K562 (cell line): ENCODE measurements at regions not wholly inside any gene's neighbourhood (a gene's known extent, or its start where the extent isn't known, plus 50 kb on each side); places are given as distances from the start of the nearest gene placed in this dataset.

Source experiments
- ATAC-seq: fragments of 200-7000 bp; cut with Tn5 transposase; 3 replicates; pipeline ENCODE4 v1.9.1; 2020; ENCODE audit warnings: moderate library complexity
- BruUV-seq: library from RNA; stranded (reverse); fragments of 400-500 nt; replicated peaks from 2 replicates; lab custom pipeline; 2021; lab: Mats Ljungman, UMichigan
- CTCF ChIA-PET: fragments of 300-600 bp; formaldehyde crosslinking; extraction: SDS; loops from one replicate; lab custom pipeline; 2021; ENCODE audit warnings: low intra/inter-chr PET ratio; lab: Yijun Ruan, JAX
- POLR2A ChIA-PET: fragments of 300-600, 350-650 bp; sonication (Branson Sonifier 250); formaldehyde crosslinking; extraction: SDS; loops from one replicate; lab custom pipeline; 2021; ENCODE audit warnings: antibody characterized with exemption, inconsistent platforms; lab: Yijun Ruan, JAX
- DNase-seq, 4 experiments: peaks; one replicate each; pipeline versions ENCODE4 v3.0.0 to v3.0.0-alpha.2; 2011 to 2018; ENCODE audit warnings: low spot score in 3 of 4, mixed read lengths in 3 of 4; ENCODE audit errors: extremely low read depth in 1 of 4
- FAIRE-seq: peaks from 2 replicates; lab custom pipeline; 2011; peaks lifted over from hg19 to GRCh38; lab: Jason Lieb, UNC
- H2AFZ ChIP-seq: 2 replicates; pipeline ENCODE4 v1.6.0; 2011; ENCODE audit warnings: low read depth, low read length, control low read depth, inconsistent platforms
- H3K27ac ChIP-seq: fragments of 200-600 bp; 3 replicates; pipeline ENCODE4 v1.8.0; 2011; ENCODE audit warnings: low read depth, mild to moderate bottlenecking, control low read depth, inconsistent platforms, low read length, moderate library complexity, mixed read lengths; ENCODE audit errors: extremely low read depth
- H3K27me3 ChIP-seq, 2 experiments: fragments of 300-600 bp in 1 of 2; 2 replicates in 1 of 2; 3 replicates in 1 of 2; pipeline versions ENCODE4 v1.6.0 to v1.8.0; 2011; ENCODE audit warnings: inconsistent platforms in 2 of 2, low read length in 2 of 2, mild to moderate bottlenecking in 1 of 2, mixed read lengths in 1 of 2, moderate library complexity in 1 of 2; ENCODE audit not compliant: control insufficient read depth in 2 of 2, insufficient read depth in 2 of 2
- H3K36me3 ChIP-seq: fragments of 300-600 bp; 3 replicates; pipeline ENCODE4 v1.8.0; 2011; ENCODE audit warnings: mild to moderate bottlenecking, low read length, inconsistent platforms; ENCODE audit not compliant: control insufficient read depth, insufficient read depth
- H3K4me1 ChIP-seq, 2 experiments: fragments of 200-600 bp in 1 of 2; replicated peaks in 1 of 2; 2 replicates in 1 of 2; 3 replicates in 1 of 2; pipeline versions ENCODE4 v1.5.1 to v1.8.0; 2011; ENCODE audit warnings: inconsistent platforms in 2 of 2, low read length in 2 of 2, mild to moderate bottlenecking in 1 of 2, mixed read lengths in 1 of 2, moderate library complexity in 1 of 2; ENCODE audit not compliant: control insufficient read depth in 2 of 2, insufficient read depth in 2 of 2
- H3K4me2 ChIP-seq: 2 replicates; pipeline ENCODE4 v1.6.1; 2011; ENCODE audit warnings: low read length, control low read depth, inconsistent platforms, mixed read lengths; ENCODE audit not compliant: insufficient read depth
- H3K4me3 ChIP-seq: fragments of 200-600 bp; sonication (generic), shearing (Covaris generic); 2 replicates; pipeline ENCODE4 v1.5.1; 2016; ENCODE audit warnings: control low read depth, inconsistent platforms
- H3K79me2 ChIP-seq: fragments of 200-600 bp; 3 replicates; pipeline ENCODE4 v1.8.0; 2011; ENCODE audit warnings: low read length, inconsistent platforms; ENCODE audit not compliant: control insufficient read depth, insufficient read depth
- H3K9ac ChIP-seq, 2 experiments: 2 replicates each; pipeline versions ENCODE4 v1.6.0 to v1.6.1; 2011; ENCODE audit warnings: low read depth in 2 of 2, low read length in 2 of 2, control low read depth in 1 of 2, inconsistent platforms in 1 of 2, mild to moderate bottlenecking in 1 of 2, mixed read lengths in 1 of 2; ENCODE audit not compliant: insufficient read depth in 1 of 2
- H3K9me1 ChIP-seq: one replicate; pipeline ENCODE4 v1.6.0; 2011; ENCODE audit warnings: inconsistent platforms, mild to moderate bottlenecking, low read length, moderate library complexity; ENCODE audit not compliant: control insufficient read depth, insufficient read depth
- H3K9me3 ChIP-seq: replicated peaks from 2 replicates; pipeline ENCODE4 v1.5.1; 2011; ENCODE audit warnings: low read depth, low read length, inconsistent platforms; ENCODE audit not compliant: control insufficient read depth, insufficient read depth
- H4K20me1 ChIP-seq: replicated peaks from 2 replicates; pipeline ENCODE4 v1.6.1; 2011; ENCODE audit warnings: low read length, inconsistent platforms, mixed read lengths; ENCODE audit not compliant: control insufficient read depth, insufficient read depth
- BDP1 ChIP-seq: IDR thresholded peaks from 3 replicates; pipeline ENCODE4 v1.6.1; 2011; ENCODE audit not compliant: insufficient read length, insufficient read depth
- DACH1 ChIP-seq: fragments of 450-650 bp; IDR thresholded peaks from 2 replicates; pipeline ENCODE4 v1.6.1; 2018; ENCODE audit not compliant: partially characterized antibody
- GMEB1 ChIP-seq: fragments of 250-450 bp; sonication (Bioruptor Pico); IDR thresholded peaks from 2 replicates; pipeline ENCODE4 v1.4.0; 2020; ENCODE audit warnings: mild to moderate bottlenecking
- NEUROD1 ChIP-seq: fragments of 150-350 bp; IDR thresholded peaks from 2 replicates; pipeline ENCODE4 v1.6.1; 2014; ENCODE audit warnings: borderline replicate concordance, low read length, low read depth; ENCODE audit not compliant: partially characterized antibody
- NFXL1 ChIP-seq: fragments of 450-650 bp; formaldehyde crosslinking; IDR thresholded peaks from 2 replicates; pipeline ENCODE4 v1.4.0; 2021; ENCODE audit warnings: mild to moderate bottlenecking
- TCF15 ChIP-seq: fragments of 250-450 bp; sonication (Bioruptor Pico); IDR thresholded peaks from 2 replicates; pipeline ENCODE4 v1.8.0; 2022; ENCODE audit warnings: moderate library complexity, mild to moderate bottlenecking, inconsistent platforms
- TCF7L2 ChIP-seq: fragments of 150-350 bp; IDR thresholded peaks from 2 replicates; pipeline ENCODE4 v1.6.1; 2016; ENCODE audit warnings: low read depth, mild to moderate bottlenecking, low read length, moderate library complexity
- XRCC4 ChIP-seq: IDR thresholded peaks from one replicate; pipeline ENCODE4 v1.6.1; 2011; ENCODE audit not compliant: insufficient read depth, insufficient read length; ENCODE audit errors: extremely low read depth
- ZKSCAN1 ChIP-seq: fragments of 150-350 bp; IDR thresholded peaks from 2 replicates; pipeline ENCODE4 v1.6.1; 2016; ENCODE audit warnings: low read depth, low read length
- ZNF644 ChIP-seq: fragments of 200-800 bp; sonication (Bioruptor generic); IDR thresholded peaks from 2 replicates; pipeline ENCODE4 v1.6.1; 2016; ENCODE audit warnings: low read depth, missing genetic modification characterization, missing compliant biosample characterization
- ZNF77 ChIP-seq: fragments of 250-450 bp; sonication (Bioruptor Pico); IDR thresholded peaks from 2 replicates; pipeline ENCODE4 v1.5.0; 2020
- ZZZ3 ChIP-seq: fragments of 450-650 bp; IDR thresholded peaks from 2 replicates; pipeline ENCODE4 v1.6.1; 2016; ENCODE audit warnings: antibody characterized with exemption, mild to moderate bottlenecking, moderate library complexity
- WGBS: fragments of 100-300 bp; shearing (Covaris generic); methylation state at CpG from one replicate; pipeline ENCODE4 v1.1.6; 2016; ENCODE audit warnings: low coverage, mixed read lengths; ENCODE audit not compliant: insufficient coverage; ENCODE audit errors: missing lambda C conversion rate; 5-methylcytosine and 5-hydroxymethylcytosine counted together
- in situ Hi-C: fragments of 300-500 bp; cut with MboI; formaldehyde crosslinking; loops from 4 replicates; pipeline ENCODE4 v1.15.0; 2018; ENCODE audit warnings: inconsistent platforms, mixed read lengths
- intact Hi-C: fragments of 100-400 bp; cut with micrococcal nuclease; formaldehyde crosslinking; loops from 2 replicates; pipeline ENCODE4 v1.14.2; 2022
- TF ChIP-seq, protein P1 (sequence below): fragments of 250-450 bp; sonication (Bioruptor Pico); IDR thresholded peaks from 2 replicates; pipeline ENCODE4 v1.9.0; 2021; ENCODE audit warnings: mild to moderate bottlenecking
- TF ChIP-seq, protein P2 (sequence below): sonication (generic); formaldehyde crosslinking; IDR thresholded peaks from 2 replicates; pipeline ENCODE4 v1.8.0; 2022; ENCODE audit warnings: mild to moderate bottlenecking, missing genetic modification reagents

GRCh38 chr13:106331116-106331515, 204.3 kb downstream of the EFNB2 start:
- WGBS = 0% methylated on average over 4 of the region's 4 CpGs

More at GRCh38 chr13:106331116-106331515, 204.3 kb downstream of the EFNB2 start:
- TF ChIP-seq GMEB1 (CRISPR knock-in tag) (no peak), XRCC4 (no peak), DACH1 (no peak), NFXL1 (CRISPR knock-in tag) (no peak), TCF15 (CRISPR knock-in tag) (no peak), ZNF644 (tag) (no peak), BDP1 (no peak), NEUROD1 (no peak), ZKSCAN1 (no peak), ZNF77 (CRISPR knock-in tag) (no peak), ZZZ3 (no peak), TCF7L2 (no peak)
- TF ChIP-seq, protein P1, sequence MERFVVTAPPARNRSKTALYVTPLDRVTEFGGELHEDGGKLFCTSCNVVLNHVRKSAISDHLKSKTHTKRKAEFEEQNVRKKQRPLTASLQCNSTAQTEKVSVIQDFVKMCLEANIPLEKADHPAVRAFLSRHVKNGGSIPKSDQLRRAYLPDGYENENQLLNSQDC (CRISPR knock-in tag) = no peak
- TF ChIP-seq, protein P2, sequence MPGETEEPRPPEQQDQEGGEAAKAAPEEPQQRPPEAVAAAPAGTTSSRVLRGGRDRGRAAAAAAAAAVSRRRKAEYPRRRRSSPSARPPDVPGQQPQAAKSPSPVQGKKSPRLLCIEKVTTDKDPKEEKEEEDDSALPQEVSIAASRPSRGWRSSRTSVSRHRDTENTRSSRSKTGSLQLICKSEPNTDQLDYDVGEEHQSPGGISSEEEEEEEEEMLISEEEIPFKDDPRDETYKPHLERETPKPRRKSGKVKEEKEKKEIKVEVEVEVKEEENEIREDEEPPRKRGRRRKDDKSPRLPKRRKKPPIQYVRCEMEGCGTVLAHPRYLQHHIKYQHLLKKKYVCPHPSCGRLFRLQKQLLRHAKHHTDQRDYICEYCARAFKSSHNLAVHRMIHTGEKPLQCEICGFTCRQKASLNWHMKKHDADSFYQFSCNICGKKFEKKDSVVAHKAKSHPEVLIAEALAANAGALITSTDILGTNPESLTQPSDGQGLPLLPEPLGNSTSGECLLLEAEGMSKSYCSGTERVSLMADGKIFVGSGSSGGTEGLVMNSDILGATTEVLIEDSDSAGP (CRISPR knock-in tag) = no peak
- no TSS peak for BruUV-seq
- Histone ChIP-seq H3K27me3 (no peaks in the 10 kb centered on the region), H3K36me3 (no peaks in the 10 kb centered on the region), H3K79me2 (no peaks in the 10 kb centered on the region), H3K4me3 (no peak overlapping the region), H3K4me1 (no peaks in the 10 kb centered on the region), H2AFZ (no peak overlapping the region), H3K27ac (no peak overlapping the region), H4K20me1 (no peaks in the 10 kb centered on the region), H3K9me3 (no peaks in the 10 kb centered on the region), H3K4me2 (no peak overlapping the region), H3K9me1 (no peaks in the 10 kb centered on the region), H3K9ac (no peak overlapping the region)
- ChIA-PET POLR2A (interaction anchor here (0.6 kb wide), 1 partner anchor 273 kb away, joined by 3 read pairs; no protein-coding TSS in a partner anchor), CTCF (no interaction called here)
- FAIRE-seq (no peak), ATAC-seq (no peak), DNase-seq (no peak)
- intact Hi-C loops (no loop called here), in situ Hi-C loops (no loop called here)
